ENCODE measurements at regions not wholly inside any gene's neighbourhood (a gene's known extent, or its start where the extent isn't known, plus 50 kb on each side); places are given as distances from the start of the nearest gene placed in this dataset.

DNA sequence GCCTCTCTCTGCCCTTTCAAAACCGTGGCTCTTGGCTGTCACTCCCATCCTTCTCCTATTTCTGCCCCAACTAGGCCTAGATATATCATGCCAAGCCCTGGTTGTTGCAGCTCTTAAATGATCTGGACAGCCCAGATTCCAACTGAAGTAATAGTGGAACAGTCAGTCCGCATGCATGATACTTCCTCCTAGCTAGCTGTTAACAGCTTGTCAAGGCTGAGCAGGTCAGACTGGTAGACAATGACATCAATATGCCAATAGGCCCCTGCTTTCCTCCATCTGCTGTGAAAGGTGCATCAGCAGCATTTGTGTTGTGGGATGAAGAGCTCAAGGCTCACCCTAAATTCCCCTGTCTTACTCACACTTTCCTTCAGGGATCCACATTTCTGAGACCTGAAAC is 527.7 kb upstream of the TGFBR2 start:
- H3K4me3 Mint-ChIP-seq: peak overlapping the region; percentile 5
- H3K27me3 Mint-ChIP-seq (ENCODE audit: low read depth, poor library complexity): peaks cover 3% of the 10 kb centered on the region
- TF ChIP-seq, protein P1, sequence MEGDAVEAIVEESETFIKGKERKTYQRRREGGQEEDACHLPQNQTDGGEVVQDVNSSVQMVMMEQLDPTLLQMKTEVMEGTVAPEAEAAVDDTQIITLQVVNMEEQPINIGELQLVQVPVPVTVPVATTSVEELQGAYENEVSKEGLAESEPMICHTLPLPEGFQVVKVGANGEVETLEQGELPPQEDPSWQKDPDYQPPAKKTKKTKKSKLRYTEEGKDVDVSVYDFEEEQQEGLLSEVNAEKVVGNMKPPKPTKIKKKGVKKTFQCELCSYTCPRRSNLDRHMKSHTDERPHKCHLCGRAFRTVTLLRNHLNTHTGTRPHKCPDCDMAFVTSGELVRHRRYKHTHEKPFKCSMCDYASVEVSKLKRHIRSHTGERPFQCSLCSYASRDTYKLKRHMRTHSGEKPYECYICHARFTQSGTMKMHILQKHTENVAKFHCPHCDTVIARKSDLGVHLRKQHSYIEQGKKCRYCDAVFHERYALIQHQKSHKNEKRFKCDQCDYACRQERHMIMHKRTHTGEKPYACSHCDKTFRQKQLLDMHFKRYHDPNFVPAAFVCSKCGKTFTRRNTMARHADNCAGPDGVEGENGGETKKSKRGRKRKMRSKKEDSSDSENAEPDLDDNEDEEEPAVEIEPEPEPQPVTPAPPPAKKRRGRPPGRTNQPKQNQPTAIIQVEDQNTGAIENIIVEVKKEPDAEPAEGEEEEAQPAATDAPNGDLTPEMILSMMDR (IDR thresholded peaks at IDR 0.05): no peak
- H3K36me3 Mint-ChIP-seq (ENCODE audit: low read depth): peaks cover 18% of the 10 kb centered on the region
- no peak for DNase-seq
- H3K4me1 Mint-ChIP-seq: peaks cover 50% of the 10 kb centered on the region
- H3K27ac Mint-ChIP-seq: peak overlapping the region; percentile 96
- H3K9me3 Mint-ChIP-seq: peaks cover 41% of the 10 kb centered on the region

DNA sequence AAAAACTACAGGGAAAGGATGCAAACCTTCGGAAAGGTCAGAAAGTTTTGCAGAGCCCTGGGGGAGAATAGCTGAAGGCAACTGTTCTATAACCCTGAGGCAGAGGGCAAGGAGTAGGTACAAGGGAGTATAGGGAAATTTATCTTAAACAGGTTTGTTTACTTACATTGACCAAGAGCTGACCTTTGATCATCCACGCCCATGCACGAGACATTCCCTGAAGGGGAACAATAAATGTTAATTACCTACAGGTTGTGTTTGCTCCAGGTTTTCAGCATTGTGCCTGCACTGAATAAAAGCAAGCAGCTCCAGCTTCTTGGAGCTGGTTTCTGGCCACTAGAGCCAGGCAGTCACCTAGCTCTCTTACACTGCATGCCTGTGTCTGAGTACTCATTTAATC is 524.5 kb upstream of the TGFBR2 start:
- Mint-ChIP-seq H3K4me1 (peaks cover 68% of the 10 kb centered on the region), H3K36me3 (ENCODE audit: low read depth) (peaks cover 10% of the 10 kb centered on the region), H3K9me3 (peaks cover 25% of the 10 kb centered on the region), H3K4me3 (no peak overlapping the region), H3K27ac (no peak overlapping the region), H3K27me3 (ENCODE audit: low read depth, poor library complexity) (peaks cover 3% of the 10 kb centered on the region)
- DNase-seq: no peak
- TF ChIP-seq, protein P1 (IDR thresholded peaks at IDR 0.05): no peak

DNA sequence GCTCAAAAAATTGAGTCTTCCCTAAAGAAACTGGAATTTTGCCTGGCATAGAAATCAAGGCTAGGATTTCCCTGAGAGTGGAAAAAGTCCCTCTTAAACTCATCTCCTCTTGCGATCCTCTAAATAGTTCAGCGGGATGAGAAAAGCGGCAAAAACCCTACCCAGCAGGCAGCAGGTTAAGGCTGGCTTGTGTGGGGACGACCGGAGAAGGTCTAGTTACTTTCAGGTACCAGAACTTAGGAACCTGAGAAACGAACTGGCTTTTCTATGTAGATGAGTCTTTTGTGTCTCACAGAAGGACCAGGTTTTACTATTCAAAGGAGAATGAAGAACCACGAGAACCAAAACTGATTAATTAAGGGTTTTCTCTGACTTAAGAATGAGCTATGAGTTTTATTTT is 523.7 kb upstream of the TGFBR2 start:
- peaks cover 20% of the 10 kb centered on the region for H3K9me3 Mint-ChIP-seq
- TF ChIP-seq, protein P1 (IDR thresholded peaks at IDR 0.05): no peak
- peaks cover 65% of the 10 kb centered on the region for H3K4me1 Mint-ChIP-seq
- peak overlapping the region; percentile 61 for H3K27ac Mint-ChIP-seq
- H3K27me3 Mint-ChIP-seq (ENCODE audit: low read depth, poor library complexity): peaks cover 3% of the 10 kb centered on the region
- DNase-seq: no peak
- peaks cover 5% of the 10 kb centered on the region for H3K36me3 Mint-ChIP-seq (ENCODE audit: low read depth)
- no peak overlapping the region for H3K4me3 Mint-ChIP-seq

DNA sequence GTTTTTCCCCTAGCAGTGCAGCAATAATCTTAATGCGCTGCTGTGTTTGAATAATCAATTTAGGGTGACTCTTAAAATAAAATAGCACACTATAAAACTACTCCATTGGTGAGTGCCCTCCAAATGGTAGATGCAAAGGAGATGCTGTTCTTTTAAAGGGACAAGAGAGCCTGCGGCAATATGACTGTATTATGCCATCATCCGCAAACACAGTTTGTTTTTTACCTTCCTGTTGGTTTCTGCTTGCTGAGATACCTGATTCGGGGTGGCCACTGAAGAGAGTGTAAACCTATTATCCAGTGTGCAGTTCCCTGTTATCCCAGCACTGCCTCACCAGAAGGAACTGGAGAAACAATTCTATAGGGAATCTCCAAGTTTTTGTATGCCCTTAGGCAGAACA is 523.1 kb upstream of the TGFBR2 start:
- no peak for DNase-seq
- H3K9me3 Mint-ChIP-seq: peaks cover 20% of the 10 kb centered on the region
- TF ChIP-seq, protein P1 (IDR thresholded peaks at IDR 0.05): no peak
- peaks cover 59% of the 10 kb centered on the region for H3K4me1 Mint-ChIP-seq
- no peak overlapping the region for H3K27ac Mint-ChIP-seq
- no peak overlapping the region for H3K4me3 Mint-ChIP-seq
- peaks cover 3% of the 10 kb centered on the region for H3K27me3 Mint-ChIP-seq (ENCODE audit: low read depth, poor library complexity)
- peaks cover 1% of the 10 kb centered on the region for H3K36me3 Mint-ChIP-seq (ENCODE audit: low read depth)

DNA sequence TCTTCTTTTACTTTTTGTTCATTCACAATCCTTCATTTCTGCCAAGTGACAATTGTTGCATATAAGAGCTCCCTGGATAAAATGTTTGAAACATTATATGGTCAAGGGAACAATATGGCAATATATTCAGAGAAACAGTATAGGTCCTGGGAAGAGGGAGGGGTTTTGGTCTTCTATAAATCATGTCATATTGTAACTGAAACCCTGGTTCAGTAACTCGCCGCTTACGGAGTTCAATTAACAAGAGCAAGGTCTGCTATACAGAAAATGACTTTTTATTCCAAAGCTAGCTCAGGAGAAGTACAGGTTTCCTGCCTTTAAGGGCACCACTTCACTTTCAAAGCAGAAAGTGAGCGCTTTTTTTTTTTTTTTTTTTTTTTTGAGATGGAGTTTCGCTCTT is 522.1 kb upstream of the TGFBR2 start:
- Mint-ChIP-seq H3K27ac (peak overlapping the region; percentile 42), H3K9me3 (peaks cover 16% of the 10 kb centered on the region), H3K27me3 (ENCODE audit: low read depth, poor library complexity) (peaks cover 3% of the 10 kb centered on the region), H3K36me3 (ENCODE audit: low read depth) (no peaks in the 10 kb centered on the region), H3K4me1 (peaks cover 55% of the 10 kb centered on the region), H3K4me3 (peak overlapping the region; percentile 34)
- TF ChIP-seq, protein P1 (IDR thresholded peaks at IDR 0.05): no peak
- no peak for DNase-seq

DNA sequence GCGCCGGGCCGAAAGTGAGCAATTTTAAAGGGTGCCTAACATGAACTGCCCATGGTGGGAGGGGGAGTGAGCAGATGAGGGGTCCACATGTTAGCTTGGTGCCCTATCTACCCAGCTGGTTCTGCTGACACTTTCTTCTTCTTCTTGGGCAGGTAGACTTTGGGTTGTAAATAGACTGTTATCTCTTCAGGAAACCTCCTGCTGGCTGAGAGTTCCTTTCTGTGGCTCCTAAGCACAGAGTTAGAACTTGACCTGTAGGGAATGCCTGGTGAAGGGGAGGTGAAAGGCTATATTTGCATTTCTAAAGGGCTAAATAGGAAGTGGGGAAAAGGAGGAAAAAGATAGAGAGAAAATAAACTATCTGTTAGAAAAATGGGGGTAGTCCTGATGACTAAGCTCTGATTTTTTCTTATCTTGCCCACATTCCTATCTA is 521.4 kb upstream of the TGFBR2 start:
- H3K4me3 Mint-ChIP-seq: peak overlapping the region; percentile 28
- DNase-seq: no peak
- H3K36me3 Mint-ChIP-seq (ENCODE audit: low read depth): no peaks in the 10 kb centered on the region
- H3K27me3 Mint-ChIP-seq (ENCODE audit: low read depth, poor library complexity): peaks cover 3% of the 10 kb centered on the region
- TF ChIP-seq, protein P1 (IDR thresholded peaks at IDR 0.05): no peak
- peak overlapping the region; percentile 10 for H3K27ac Mint-ChIP-seq
- peaks cover 55% of the 10 kb centered on the region for H3K4me1 Mint-ChIP-seq
- peaks cover 16% of the 10 kb centered on the region for H3K9me3 Mint-ChIP-seq
